Mammary epithelial cell (primary cell): ENCODE measurements at regions not wholly inside any gene's neighbourhood (a gene's known extent, or its start where the extent isn't known, plus 50 kb on each side); places are given as distances from the start of the nearest gene placed in this dataset.
"Not testable (repeated sequence)": the region's sequence is repeated elsewhere in the genome, so short reads cannot be mapped to it uniquely, and the experiment has no call there.

Experiments used
- CTCF ChIP-seq, 2 donors: IDR thresholded peaks in 1 of 2; conservative IDR thresholded peaks in 1 of 2; 2 replicates each; pipeline ENCODE4 v1.5.1; 2011 to 2012; ENCODE audit warnings: inconsistent platforms in 2 of 2, low read length in 2 of 2, mild to moderate bottlenecking in 2 of 2, control low read depth in 1 of 2, low read depth in 1 of 2; ENCODE audit not compliant: insufficient read depth in 1 of 2; ENCODE audit errors: extremely low read depth in 1 of 2
- EZH2 ChIP-seq: IDR thresholded peaks from 2 replicates; pipeline ENCODE4 v1.6.1; 2012; ENCODE audit warnings: low read length, inconsistent platforms, borderline replicate concordance

GRCh38 chr15:84476364-84477033 lies 124.3 kb upstream of the ZSCAN2 start:
- TF ChIP-seq CTCF (conservative IDR thresholded peaks at IDR 0.05 in 1 of 2, IDR thresholded peaks at IDR 0.05 in 1 of 2; ENCODE audit: extremely low read depth in 1 of 2, insufficient read depth in 1 of 2, low read depth in 1 of 2, low read length in 2 of 2); EZH2: not testable (repeated sequence)
